ENCODE measurements at regions not wholly inside any gene's neighbourhood (a gene's known extent, or its start where the extent isn't known, plus 50 kb on each side); places are given as distances from the start of the nearest gene placed in this dataset.
A peak's percentile ranks its signal among the peaks of the same experiment; 100 is the strongest.
"Not testable (repeated sequence)": the region's sequence is repeated elsewhere in the genome, so short reads cannot be mapped to it uniquely, and the experiment has no call there.

DNA sequence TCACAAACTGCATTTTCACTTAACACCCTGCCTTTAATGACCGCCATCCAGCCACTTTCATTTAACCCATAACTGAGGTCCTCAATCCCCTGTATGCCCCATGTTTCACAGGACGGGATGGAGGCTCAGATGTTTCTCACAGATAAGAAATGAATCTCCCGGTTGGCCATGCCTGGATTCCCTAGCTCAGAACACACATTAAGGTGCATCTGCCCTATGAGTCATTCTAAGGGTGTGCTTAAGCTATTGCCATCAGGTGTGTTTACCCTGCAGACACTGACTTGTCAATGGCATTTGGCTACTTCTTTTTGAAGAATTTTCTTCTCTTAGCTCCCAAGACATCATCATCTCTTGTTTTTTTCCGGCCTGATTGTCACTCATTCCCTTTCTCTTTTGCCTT lies 222.6 kb upstream of the SMIM31 start:
- no peak for DNase-seq

- DNase-seq: no peak
These were observed 217.1 kb upstream of the SMIM31 start for GRCh38 chr4:164536814-164537213.

- DNase-seq: no peak
These were observed 215.8 kb upstream of the SMIM31 start for GRCh38 chr4:164538097-164538496.

- no peak for DNase-seq
These were observed 212.9 kb upstream of the SMIM31 start for GRCh38 chr4:164540987-164541386.

GRCh38 chr4:164542431-164542830 lies 211.5 kb upstream of the SMIM31 start:
- no peak for DNase-seq

DNA sequence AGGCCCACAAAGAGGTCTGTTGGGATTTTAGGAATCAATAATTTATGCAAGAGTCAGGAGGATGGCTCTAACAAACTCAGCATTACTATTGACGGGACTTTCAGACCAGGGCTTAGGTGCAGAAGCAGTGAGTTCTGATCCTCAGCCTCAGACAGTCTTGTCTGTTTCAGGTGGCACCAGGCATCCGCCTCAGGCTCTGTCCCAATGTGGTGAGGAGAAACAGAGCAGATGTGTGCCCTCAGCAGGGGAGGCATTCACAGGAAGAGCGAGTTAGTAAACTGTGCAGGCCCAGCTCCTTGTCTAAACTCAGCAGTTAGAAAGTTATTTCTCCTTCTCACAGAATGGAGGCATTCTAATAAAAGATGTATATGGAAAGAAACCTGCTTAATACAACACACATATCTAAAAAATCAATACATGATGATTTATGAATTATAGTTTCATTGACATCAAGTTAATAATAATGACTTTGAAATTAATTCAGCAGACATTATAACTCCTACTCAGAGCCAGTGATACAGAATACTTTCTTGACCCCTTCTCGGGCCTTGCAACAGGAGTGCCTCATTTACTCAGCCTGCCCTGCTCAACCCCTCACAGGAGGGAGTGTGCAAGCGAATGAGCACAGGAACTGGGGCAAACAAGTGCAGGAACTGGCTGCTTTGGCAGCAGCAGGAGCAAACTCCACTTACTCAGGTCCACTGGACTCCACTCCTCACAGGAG lies 202.8 kb upstream of the SMIM31 start:
- no peak for DNase-seq

DNA sequence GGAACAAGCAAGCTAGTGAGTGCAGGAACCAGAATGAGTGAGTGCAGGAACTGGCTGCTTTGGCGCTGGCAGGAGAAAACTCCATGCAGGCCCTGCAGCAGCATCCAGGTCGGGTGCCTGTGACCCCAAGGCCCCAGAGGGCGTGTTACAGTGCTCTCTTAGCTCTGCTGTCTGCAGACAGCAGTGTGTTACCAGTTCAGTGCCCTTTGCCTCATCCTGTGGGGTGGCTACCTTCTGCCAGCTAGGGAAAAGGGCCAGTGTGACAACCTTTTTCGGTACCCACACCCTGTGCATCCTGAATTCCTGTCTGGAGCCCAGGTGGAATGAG lies 202.3 kb upstream of the SMIM31 start:
- DNase-seq: no peak

GRCh38 chr4:164571593-164572390 lies 182.1 kb upstream of the SMIM31 start:
- no peak for DNase-seq

DNA sequence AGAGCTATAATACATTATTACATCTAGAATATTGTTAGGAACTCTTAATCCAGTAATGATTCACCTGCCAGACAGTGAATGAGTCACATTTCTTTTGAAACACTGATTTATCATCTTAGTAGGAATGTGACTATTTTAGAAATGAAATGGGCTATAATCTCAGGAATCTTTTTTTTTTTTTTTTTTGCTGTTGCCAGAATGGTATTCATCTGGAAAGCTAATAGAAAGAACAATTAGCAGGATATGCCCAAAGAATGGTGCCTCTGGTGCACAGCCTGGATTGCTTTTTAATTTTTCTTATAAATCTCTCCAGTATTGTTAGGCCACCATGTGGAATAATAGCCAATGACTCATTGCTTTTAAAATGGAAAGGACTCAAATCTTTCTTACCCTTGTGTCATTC lies 181.1 kb upstream of the SMIM31 start:
- DNase-seq: no peak

- no peak for DNase-seq
These were observed 178.1 kb upstream of the SMIM31 start for GRCh38 chr4:164575861-164576260.

GRCh38 chr4:164579270-164579942 lies 174.5 kb upstream of the SMIM31 start:
- DNase-seq: no peak

GRCh38 chr4:164591666-164592065 lies 162.3 kb upstream of the SMIM31 start:
- DNase-seq: no peak

DNA sequence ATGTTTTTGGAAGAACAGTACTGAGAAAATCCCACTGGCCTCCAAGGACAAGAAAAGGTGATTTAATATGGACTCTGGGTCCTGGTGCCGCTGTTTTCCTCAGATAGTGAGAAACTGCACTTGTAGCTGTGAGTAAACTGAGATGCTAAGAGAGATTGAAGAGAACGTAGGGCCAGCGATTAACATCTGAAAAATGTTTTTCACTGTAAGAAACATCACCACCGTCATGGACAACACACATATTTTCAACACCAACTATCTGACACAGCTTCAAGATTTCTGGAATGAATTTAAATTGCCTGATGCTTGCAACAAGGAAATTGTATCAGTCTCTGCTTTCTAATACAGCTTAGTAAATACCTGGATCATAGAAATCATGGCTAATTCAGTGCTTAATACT lies 158.2 kb upstream of the SMIM31 start:
- DNase-seq: no peak

DNA sequence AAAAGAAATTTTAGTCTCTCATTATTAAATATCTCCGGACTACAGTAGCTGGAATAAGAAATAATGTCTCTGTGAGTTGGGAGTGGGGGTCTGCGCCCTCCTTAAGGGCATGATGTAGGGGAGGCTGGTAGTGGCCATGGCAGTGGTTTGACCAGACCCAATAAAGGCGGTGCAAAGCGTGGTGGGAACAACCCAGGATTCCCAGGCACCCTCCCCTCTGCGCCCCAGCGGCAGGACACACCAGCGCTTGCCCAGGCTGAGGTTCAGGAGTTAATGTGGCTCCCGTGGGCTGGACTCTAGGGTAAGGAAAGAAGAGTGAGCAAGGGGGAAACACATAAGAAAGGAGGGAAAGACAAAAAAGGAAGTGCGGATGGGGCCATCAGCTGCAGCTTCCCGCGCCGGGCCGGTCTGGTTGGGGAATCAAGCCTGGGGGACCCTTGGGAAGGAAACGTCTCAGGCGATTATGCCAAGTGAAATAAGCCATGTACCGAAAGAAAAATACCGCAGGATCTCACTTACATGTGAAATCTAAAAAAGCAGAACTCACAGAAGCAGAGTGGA lies 157.5 kb upstream of the SMIM31 start:
- DNase-seq: no peak

DNA sequence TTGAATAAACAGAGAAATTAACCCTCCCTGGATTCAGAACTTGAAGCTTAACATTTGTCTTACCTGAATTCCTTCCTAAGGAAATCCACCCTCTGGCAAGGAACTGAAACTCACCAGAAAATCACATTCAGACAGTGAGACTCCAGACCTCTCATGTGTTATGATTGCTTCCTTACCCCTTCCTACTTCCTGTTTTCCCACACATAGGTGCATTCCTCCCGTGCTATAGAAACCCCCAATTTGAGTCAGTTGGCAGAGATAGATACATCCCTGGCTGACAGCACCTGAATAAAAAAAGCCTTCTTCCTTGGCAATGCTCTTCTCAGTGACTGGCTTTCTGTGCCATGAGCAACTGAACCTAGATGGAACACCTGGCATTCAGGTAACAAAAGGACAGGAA lies 157.0 kb upstream of the SMIM31 start:
- no peak for DNase-seq

- no peak for DNase-seq
These were observed 152.3 kb upstream of the SMIM31 start for GRCh38 chr4:164601653-164602052.

GRCh38 chr4:164605791-164606190 lies 148.1 kb upstream of the SMIM31 start:
- DNase-seq: not testable (repeated sequence)

DNA sequence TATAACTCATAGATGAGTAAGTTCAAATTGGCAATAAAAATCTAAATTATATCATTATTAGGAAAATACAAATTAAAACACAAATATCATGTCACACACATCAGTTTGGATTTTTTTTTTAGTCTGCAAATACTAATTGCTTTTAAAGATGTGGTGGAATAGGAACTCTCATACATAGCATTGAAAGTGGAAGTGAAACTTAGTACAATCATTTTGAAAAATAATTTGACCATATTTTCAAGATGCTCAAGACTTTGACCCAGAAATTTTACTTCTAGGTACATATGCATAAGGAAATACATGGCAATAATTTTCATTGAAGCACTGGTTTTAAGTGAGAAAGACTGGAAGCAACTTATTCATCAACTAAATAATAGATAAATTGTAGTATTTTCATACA lies 147.5 kb upstream of the SMIM31 start:
- DNase-seq: peak; percentile 1

- DNase-seq: no peak
These were observed 140.7 kb upstream of the SMIM31 start for GRCh38 chr4:164613256-164613655.

DNA sequence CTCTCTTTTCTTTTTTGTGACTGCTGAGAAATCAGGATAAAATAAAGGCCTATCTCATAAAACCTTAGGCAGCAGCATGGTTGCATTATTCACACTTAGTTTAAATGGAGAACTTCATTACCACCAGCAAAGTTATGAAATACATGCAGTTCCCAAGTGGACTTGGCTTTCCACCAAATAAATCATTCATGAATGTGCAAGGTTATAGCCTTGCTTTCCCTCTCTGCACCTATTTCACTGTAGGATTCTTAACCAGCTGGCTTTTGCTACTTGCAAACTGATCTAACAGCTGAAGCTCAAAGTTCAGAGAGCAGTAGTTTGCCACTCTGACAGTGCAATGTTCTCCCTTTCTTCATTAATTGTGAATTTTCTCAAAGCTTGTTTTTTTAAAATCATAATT lies 140.1 kb upstream of the SMIM31 start:
- DNase-seq: no peak

DNA sequence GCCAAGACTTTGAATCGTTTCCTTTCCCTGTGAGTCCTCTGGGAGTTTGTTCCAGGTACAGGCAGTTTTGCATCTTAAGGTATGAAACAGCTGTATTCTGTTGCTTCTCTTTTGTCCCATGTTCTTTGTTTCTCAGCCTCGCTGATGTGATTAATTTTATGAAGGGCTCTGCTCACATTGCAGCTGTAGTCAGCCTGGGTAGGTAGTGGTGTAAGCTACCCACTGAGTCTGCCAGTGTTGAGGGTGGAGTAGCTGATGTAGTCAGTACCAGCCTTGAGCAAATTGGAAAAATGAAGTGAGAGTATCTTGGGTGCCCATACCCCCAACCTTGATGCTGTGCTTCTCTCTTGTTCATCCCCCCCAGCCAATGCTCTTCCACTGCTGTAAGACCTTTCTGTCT lies 139.6 kb upstream of the SMIM31 start:
- DNase-seq: no peak

DNA sequence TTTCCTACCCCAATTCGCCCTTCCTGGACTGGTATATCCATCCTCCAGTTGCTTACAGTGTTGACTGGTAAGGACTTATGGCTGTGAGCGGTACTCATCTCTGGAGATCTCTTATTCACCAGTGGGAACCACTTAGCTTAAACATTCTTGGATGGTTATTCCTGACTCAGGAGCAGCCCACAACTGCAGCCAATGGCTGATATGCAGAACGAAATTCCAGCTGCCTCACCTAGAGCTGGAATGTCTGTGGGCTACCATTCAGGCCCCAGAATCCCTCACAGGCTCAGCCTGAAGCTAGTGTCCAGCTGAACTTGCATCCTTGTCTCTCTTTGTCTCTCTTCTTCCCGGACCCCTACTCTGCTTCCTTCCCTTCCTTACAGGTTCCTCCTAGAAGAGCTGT lies 138.9 kb upstream of the SMIM31 start:
- DNase-seq: no peak

DNA sequence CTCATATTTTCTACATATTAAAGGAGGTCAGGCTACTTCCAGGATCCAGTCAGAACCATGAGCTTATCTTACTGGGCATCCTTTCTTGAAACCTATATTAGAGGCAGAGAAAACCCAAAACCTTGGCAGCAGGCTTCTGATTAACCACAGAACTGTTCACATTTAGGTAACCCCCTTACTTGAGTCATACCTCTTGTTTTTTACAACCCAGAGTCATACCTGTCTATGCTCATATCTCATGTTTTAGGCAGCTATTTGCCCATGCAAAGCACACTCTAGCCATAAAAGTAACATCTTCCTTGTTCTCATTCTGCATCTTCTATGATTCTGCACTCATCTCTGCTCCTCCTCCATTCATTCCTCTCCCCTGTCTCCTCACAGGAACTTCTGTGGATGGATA lies 138.0 kb upstream of the SMIM31 start:
- no peak for DNase-seq

- DNase-seq: no peak
These were observed 137.0 kb upstream of the SMIM31 start for GRCh38 chr4:164616961-164617360.

Measured in activated CD4-positive, alpha-beta T cell treated with anti-CD3 and anti-CD28 coated beads, Interleukin-10, Interleukin-2, amounts not matched to agents 100 ng/mL and 50 ng/mL, durations not matched to agents 16 hours and 8 hours (primary cell).